ENCODE measurements at regions not wholly inside any gene's neighbourhood (a gene's known extent, or its start where the extent isn't known, plus 50 kb on each side); places are given as distances from the start of the nearest gene placed in this dataset.

GRCh38 chr18:41121116-41121826 lies 833.8 kb upstream of the PIK3C3 start:
- TF ChIP-seq POLR2AphosphoS5 (IDR thresholded peaks at IDR 0.05; ENCODE audit: low read depth, low read length) (no peak), FOXP2 (optimal IDR thresholded peaks at IDR 0.05; ENCODE audit: borderline replicate concordance, extremely low read depth, extremely low read length, insufficient read depth) (no peak), REST (IDR thresholded peaks at IDR 0.05; ENCODE audit: insufficient read depth in 1 of 2, low read depth in 2 of 2, low read length in 2 of 2) (no peak), SIN3A (IDR thresholded peaks at IDR 0.05; ENCODE audit: borderline replicate concordance, insufficient read depth, low read length) (no peak), TAF1 (IDR thresholded peaks at IDR 0.05; ENCODE audit: borderline replicate concordance, insufficient read depth, low read length) (no peak)

GRCh38 chr18:41119031-41119430 lies 836.0 kb upstream of the PIK3C3 start:
- TF ChIP-seq FOXP2 (optimal IDR thresholded peaks at IDR 0.05; ENCODE audit: borderline replicate concordance, extremely low read depth, extremely low read length, insufficient read depth) (no peak), REST (IDR thresholded peaks at IDR 0.05; ENCODE audit: insufficient read depth in 1 of 2, low read depth in 2 of 2, low read length in 2 of 2) (no peak), SIN3A (IDR thresholded peaks at IDR 0.05; ENCODE audit: borderline replicate concordance, insufficient read depth, low read length) (no peak)

GRCh38 chr18:41113885-41114482 lies 841.0 kb upstream of the PIK3C3 start:
- TF ChIP-seq SIN3A (IDR thresholded peaks at IDR 0.05; ENCODE audit: borderline replicate concordance, insufficient read depth, low read length): no peak

GRCh38 chr18:41099451-41099850 lies 855.6 kb upstream of the PIK3C3 start:
- TF ChIP-seq REST (IDR thresholded peaks at IDR 0.05; ENCODE audit: insufficient read depth in 1 of 2, low read depth in 2 of 2, low read length in 2 of 2): no peak
- TF ChIP-seq POLR2AphosphoS5 (IDR thresholded peaks at IDR 0.05; ENCODE audit: low read depth, low read length): no peak
- TF ChIP-seq SIN3A (IDR thresholded peaks at IDR 0.05; ENCODE audit: borderline replicate concordance, insufficient read depth, low read length): no peak

- TF ChIP-seq REST (IDR thresholded peaks at IDR 0.05; ENCODE audit: insufficient read depth in 1 of 2, low read depth in 2 of 2, low read length in 2 of 2) (no peak), TAF1 (IDR thresholded peaks at IDR 0.05; ENCODE audit: borderline replicate concordance, insufficient read depth, low read length) (no peak), FOXP2 (optimal IDR thresholded peaks at IDR 0.05; ENCODE audit: borderline replicate concordance, extremely low read depth, extremely low read length, insufficient read depth) (no peak), POLR2AphosphoS5 (IDR thresholded peaks at IDR 0.05; ENCODE audit: low read depth, low read length) (no peak), SIN3A (IDR thresholded peaks at IDR 0.05; ENCODE audit: borderline replicate concordance, insufficient read depth, low read length) (no peak)
Observed at GRCh38 chr18:41096504-41096903, 858.5 kb upstream of the PIK3C3 start.

Data from PFSK-1 (cell line).